HG03354 (cell line): ENCODE measurements at regions not wholly inside any gene's neighbourhood (a gene's known extent, or its start where the extent isn't known, plus 50 kb on each side); places are given as distances from the start of the nearest gene placed in this dataset.
"Not testable (repeated sequence)": the region's sequence is repeated elsewhere in the genome, so short reads cannot be mapped to it uniquely, and the experiment has no call there.

ENCODE experiments used
- ATAC-seq: cut with Tn5 transposase; IDR thresholded peaks from one replicate; pipeline ENCODE4 v1.9.1; 2021; ENCODE audit warnings: mild to moderate bottlenecking; ENCODE audit not compliant: unreplicated experiment, poor library complexity, severe bottlenecking

GRCh38 chr12:75642226-75642625 lies 130.8 kb upstream of the KRR1 start:
- no peak for ATAC-seq

GRCh38 chr12:75641031-75641780 lies 129.8 kb upstream of the KRR1 start:
- ATAC-seq, result peak; percentile 99

GRCh38 chr12:75638792-75639191 lies 127.4 kb upstream of the KRR1 start:
- ATAC-seq, result no peak

GRCh38 chr12:75636607-75637006 lies 125.2 kb upstream of the KRR1 start:
- ATAC-seq, result no peak

GRCh38 chr12:75635606-75636444 lies 124.4 kb upstream of the KRR1 start:
- peak; percentile 75 for ATAC-seq

GRCh38 chr12:75634244-75635222 lies 123.1 kb upstream of the KRR1 start:
- no peak for ATAC-seq

GRCh38 chr12:75633789-75634188 lies 122.4 kb upstream of the KRR1 start:
- no peak for ATAC-seq

GRCh38 chr12:75632442-75632841 lies 121.0 kb upstream of the KRR1 start:
- no peak for ATAC-seq

GRCh38 chr12:75631831-75632230 lies 120.4 kb upstream of the KRR1 start:
- no peak for ATAC-seq

- no peak for ATAC-seq
Observed at GRCh38 chr12:75630091-75630490, 118.7 kb upstream of the KRR1 start.

- no peak for ATAC-seq
Observed at GRCh38 chr12:75628916-75629315, 117.5 kb upstream of the KRR1 start.

- no peak for ATAC-seq
Observed at GRCh38 chr12:75628511-75628910, 117.1 kb upstream of the KRR1 start.

GRCh38 chr12:75623631-75624154 lies 112.3 kb upstream of the KRR1 start:
- ATAC-seq, result no peak

GRCh38 chr12:75622492-75622891 lies 111.1 kb upstream of the KRR1 start:
- ATAC-seq, result no peak

- not testable (repeated sequence) for ATAC-seq
Observed at GRCh38 chr12:75614396-75614795, 103.0 kb upstream of the KRR1 start.

GRCh38 chr12:75613981-75614380 lies 102.6 kb upstream of the KRR1 start:
- ATAC-seq, result no peak

GRCh38 chr12:75611041-75611440 lies 99.6 kb upstream of the KRR1 start:
- no peak for ATAC-seq

- ATAC-seq, result no peak
Observed at GRCh38 chr12:75606956-75607355, 95.5 kb upstream of the KRR1 start.

GRCh38 chr12:75606151-75606550 lies 94.7 kb upstream of the KRR1 start:
- no peak for ATAC-seq

GRCh38 chr12:75603475-75603874 lies 92.1 kb upstream of the KRR1 start:
- ATAC-seq, result no peak
